HL-60 (cell line): ENCODE measurements at regions not wholly inside any gene's neighbourhood (a gene's known extent, or its start where the extent isn't known, plus 50 kb on each side); places are given as distances from the start of the nearest gene placed in this dataset.

ENCODE experiments used
- DNase-seq, 2 experiments: peaks; one replicate each; pipeline ENCODE4 v3.0.0-alpha.2; 2010 to 2020; ENCODE audit warnings: low read depth in 1 of 2, low spot score in 1 of 2
- H3K27ac ChIP-seq: fragments of 250-450 bp; sonication (Bioruptor Pico); replicated peaks from 2 replicates; pipeline ENCODE4 v1.5.1; 2020; ENCODE audit warnings: mild to moderate bottlenecking, moderate library complexity
- H3K27me3 ChIP-seq: fragments of 250-450 bp; sonication (Bioruptor Pico); 2 replicates; pipeline ENCODE4 v1.5.1; 2021; ENCODE audit warnings: mild to moderate bottlenecking, moderate library complexity; ENCODE audit not compliant: insufficient read depth, poor library complexity, severe bottlenecking
- H3K4me3 ChIP-seq: replicated peaks from 2 replicates; pipeline ENCODE4 v1.5.1; 2011; ENCODE audit warnings: mild to moderate bottlenecking, control low read depth, low read length; ENCODE audit not compliant: insufficient read depth
- GABPA ChIP-seq: IDR thresholded peaks from 2 replicates; pipeline ENCODE4 v1.6.1; 2012; ENCODE audit warnings: low read depth
- POLR2AphosphoS5 ChIP-seq: IDR thresholded peaks from 2 replicates; pipeline ENCODE4 v1.6.1; 2012; ENCODE audit warnings: low read depth
- SPI1 ChIP-seq: IDR thresholded peaks from 2 replicates; pipeline ENCODE4 v1.6.1; 2012; ENCODE audit warnings: low read depth, mild to moderate bottlenecking, borderline replicate concordance
- TF ChIP-seq, protein P1 (sequence below): IDR thresholded peaks from one replicate; pipeline ENCODE4 v1.5.1; 2011; ENCODE audit warnings: low read length, control low read depth, inconsistent platforms; ENCODE audit not compliant: insufficient read depth
- TF ChIP-seq, protein P2 (sequence below): IDR thresholded peaks from 2 replicates; pipeline ENCODE4 v1.6.1; 2012; ENCODE audit warnings: low read depth; ENCODE audit not compliant: insufficient replicate concordance

DNA sequence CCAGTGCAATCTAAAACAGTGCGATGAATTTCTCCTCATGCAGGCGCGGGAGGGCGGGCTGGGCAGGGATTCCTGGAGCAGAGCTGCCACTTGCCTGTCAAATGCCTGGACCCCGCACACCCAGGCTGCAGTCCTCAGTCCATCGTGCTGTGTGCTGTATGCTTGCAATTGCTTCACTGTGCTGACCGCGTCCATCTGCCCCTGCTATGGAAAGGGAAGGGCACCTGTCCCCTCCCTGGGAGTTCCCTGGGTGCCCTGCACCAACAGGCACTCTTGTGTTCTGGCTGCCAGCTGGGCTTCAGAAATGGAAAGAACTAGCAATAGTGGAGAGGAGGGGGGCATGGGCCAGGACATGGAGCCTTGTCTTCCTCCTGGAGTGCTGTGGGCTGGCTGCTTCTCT is 185.4 kb upstream of the B3GAT1 start:
- TF ChIP-seq, protein P1, sequence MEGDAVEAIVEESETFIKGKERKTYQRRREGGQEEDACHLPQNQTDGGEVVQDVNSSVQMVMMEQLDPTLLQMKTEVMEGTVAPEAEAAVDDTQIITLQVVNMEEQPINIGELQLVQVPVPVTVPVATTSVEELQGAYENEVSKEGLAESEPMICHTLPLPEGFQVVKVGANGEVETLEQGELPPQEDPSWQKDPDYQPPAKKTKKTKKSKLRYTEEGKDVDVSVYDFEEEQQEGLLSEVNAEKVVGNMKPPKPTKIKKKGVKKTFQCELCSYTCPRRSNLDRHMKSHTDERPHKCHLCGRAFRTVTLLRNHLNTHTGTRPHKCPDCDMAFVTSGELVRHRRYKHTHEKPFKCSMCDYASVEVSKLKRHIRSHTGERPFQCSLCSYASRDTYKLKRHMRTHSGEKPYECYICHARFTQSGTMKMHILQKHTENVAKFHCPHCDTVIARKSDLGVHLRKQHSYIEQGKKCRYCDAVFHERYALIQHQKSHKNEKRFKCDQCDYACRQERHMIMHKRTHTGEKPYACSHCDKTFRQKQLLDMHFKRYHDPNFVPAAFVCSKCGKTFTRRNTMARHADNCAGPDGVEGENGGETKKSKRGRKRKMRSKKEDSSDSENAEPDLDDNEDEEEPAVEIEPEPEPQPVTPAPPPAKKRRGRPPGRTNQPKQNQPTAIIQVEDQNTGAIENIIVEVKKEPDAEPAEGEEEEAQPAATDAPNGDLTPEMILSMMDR = no peak
- TF ChIP-seq POLR2AphosphoS5 = no peak
- no peak for TF ChIP-seq SPI1
- no peak for TF ChIP-seq GABPA
- TF ChIP-seq, protein P2, sequence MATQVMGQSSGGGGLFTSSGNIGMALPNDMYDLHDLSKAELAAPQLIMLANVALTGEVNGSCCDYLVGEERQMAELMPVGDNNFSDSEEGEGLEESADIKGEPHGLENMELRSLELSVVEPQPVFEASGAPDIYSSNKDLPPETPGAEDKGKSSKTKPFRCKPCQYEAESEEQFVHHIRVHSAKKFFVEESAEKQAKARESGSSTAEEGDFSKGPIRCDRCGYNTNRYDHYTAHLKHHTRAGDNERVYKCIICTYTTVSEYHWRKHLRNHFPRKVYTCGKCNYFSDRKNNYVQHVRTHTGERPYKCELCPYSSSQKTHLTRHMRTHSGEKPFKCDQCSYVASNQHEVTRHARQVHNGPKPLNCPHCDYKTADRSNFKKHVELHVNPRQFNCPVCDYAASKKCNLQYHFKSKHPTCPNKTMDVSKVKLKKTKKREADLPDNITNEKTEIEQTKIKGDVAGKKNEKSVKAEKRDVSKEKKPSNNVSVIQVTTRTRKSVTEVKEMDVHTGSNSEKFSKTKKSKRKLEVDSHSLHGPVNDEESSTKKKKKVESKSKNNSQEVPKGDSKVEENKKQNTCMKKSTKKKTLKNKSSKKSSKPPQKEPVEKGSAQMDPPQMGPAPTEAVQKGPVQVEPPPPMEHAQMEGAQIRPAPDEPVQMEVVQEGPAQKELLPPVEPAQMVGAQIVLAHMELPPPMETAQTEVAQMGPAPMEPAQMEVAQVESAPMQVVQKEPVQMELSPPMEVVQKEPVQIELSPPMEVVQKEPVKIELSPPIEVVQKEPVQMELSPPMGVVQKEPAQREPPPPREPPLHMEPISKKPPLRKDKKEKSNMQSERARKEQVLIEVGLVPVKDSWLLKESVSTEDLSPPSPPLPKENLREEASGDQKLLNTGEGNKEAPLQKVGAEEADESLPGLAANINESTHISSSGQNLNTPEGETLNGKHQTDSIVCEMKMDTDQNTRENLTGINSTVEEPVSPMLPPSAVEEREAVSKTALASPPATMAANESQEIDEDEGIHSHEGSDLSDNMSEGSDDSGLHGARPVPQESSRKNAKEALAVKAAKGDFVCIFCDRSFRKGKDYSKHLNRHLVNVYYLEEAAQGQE = no peak
- DNase-seq = no peak
- no peak overlapping the region for H3K4me3 ChIP-seq
- no peak overlapping the region for H3K27ac ChIP-seq
- peaks cover 2% of the 10 kb centered on the region for H3K27me3 ChIP-seq

DNA sequence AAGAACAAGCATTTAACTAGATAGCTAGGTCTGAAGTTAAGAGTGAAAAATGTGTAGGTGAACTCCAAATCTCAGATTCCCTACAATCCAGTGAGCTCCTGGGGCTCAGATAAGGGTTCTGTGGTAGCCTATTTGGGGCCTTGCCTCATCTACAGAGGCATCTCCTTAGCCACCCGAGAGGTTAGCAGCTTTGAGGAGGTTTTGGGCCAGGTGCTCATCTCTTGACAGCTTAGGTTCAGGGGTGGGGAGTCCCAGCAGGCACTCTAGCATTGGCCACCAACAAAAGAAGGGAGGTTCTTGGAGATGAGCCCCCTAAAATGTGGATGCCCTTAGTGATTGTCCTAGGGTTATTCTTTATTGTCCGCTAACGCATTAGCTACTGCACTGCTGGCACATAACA is 184.4 kb upstream of the B3GAT1 start:
- no peak for DNase-seq
- peaks cover 2% of the 10 kb centered on the region for H3K27me3 ChIP-seq

DNA sequence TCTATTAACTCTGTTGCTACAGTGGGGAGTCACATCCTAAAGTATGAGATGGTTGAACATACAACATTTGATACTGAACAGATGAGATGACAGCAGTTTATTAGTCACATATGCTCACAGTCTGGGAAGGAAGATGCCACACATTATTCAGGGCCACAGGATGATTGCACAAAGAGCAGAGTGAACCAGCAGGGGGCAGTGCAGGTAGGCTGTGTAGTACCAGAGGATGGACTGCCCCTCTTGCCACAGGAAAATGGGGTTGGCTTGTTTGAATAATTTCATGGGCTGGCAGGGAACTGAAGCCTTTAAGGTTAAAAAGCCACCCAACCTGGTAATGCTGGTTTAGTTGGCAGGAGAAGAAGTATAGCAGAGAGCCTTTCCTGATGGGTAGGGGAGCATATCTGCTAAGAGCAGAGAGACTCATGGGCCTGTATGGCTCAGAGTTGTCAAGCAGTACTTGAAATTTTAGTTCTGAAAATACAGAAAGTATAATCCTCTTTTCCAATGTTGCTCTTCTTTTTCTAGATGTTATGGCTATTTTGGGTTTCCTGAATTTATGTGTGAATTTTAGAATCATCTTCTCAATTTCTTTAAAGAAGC is 180.4 kb upstream of the B3GAT1 start:
- Histone ChIP-seq H3K4me3 (no peak overlapping the region), H3K27me3 (no peaks in the 10 kb centered on the region), H3K27ac (no peak overlapping the region)
- peak; percentile 3 to 25 for DNase-seq
- TF ChIP-seq, protein P2 = no peak
- TF ChIP-seq POLR2AphosphoS5 (no peak), GABPA (no peak)
- TF ChIP-seq, protein P1 = peak; percentile 47

More for the DNA sequence above, 184.4 kb upstream of the B3GAT1 start:
- TF ChIP-seq GABPA = no peak
- TF ChIP-seq SPI1 = no peak
- TF ChIP-seq, protein P2 = no peak
- TF ChIP-seq, protein P1 = no peak
- no peak for TF ChIP-seq POLR2AphosphoS5
- no peak overlapping the region for H3K27ac ChIP-seq
- H3K4me3 ChIP-seq = no peak overlapping the region
